Panc1 (cell line): ENCODE measurements at regions not wholly inside any gene's neighbourhood (a gene's known extent, or its start where the extent isn't known, plus 50 kb on each side); places are given as distances from the start of the nearest gene placed in this dataset.

Experiments used
- ATAC-seq: fragments of 200-7000 bp; cut with Tn5 transposase; 2 replicates; pipeline ENCODE4 v1.9.1; 2020; ENCODE audit warnings: mild to moderate bottlenecking, moderate library complexity
- BruUV-seq: library from RNA; stranded (reverse); fragments of 400-500 nt; replicated peaks from 2 replicates; lab custom pipeline; 2021; lab: Mats Ljungman, UMichigan
- CTCF ChIA-PET: fragments of 300-600 bp; sonication (Branson Sonifier 250); formaldehyde crosslinking; loops from one replicate; lab custom pipeline; 2022; ENCODE audit warnings: antibody characterized with exemption; lab: Charles Lee
- POLR2A ChIA-PET: fragments of 300-600 bp; sonication (Branson Sonifier 250); formaldehyde crosslinking; loops from one replicate; lab custom pipeline; 2022; ENCODE audit warnings: antibody characterized with exemption; lab: Charles Lee
- DNase-seq: peaks from one replicate; pipeline ENCODE4 v3.0.0-alpha.2; 2010; ENCODE audit warnings: low read depth, low spot score
- H3K27ac ChIP-seq: 2 replicates; pipeline ENCODE4 v1.5.1; 2011; ENCODE audit warnings: mild to moderate bottlenecking, low read length, inconsistent platforms
- H3K27me3 ChIP-seq: fragments of 200-500 bp; sonication (Bioruptor generic); 2 replicates; pipeline ENCODE4 v1.6.0; 2014; ENCODE audit warnings: low read length, inconsistent platforms; ENCODE audit not compliant: control insufficient read depth, insufficient read depth
- H3K36me3 ChIP-seq: fragments of 200-500 bp; sonication (Bioruptor generic); 2 replicates; pipeline ENCODE4 v1.5.1; 2014; ENCODE audit warnings: inconsistent platforms, mild to moderate bottlenecking, low read length, moderate library complexity; ENCODE audit not compliant: control insufficient read depth, insufficient read depth
- H3K4me1 ChIP-seq: 2 replicates; pipeline ENCODE4 v1.5.1; 2011; ENCODE audit warnings: inconsistent platforms, mild to moderate bottlenecking, low read length, moderate library complexity; ENCODE audit not compliant: control insufficient read depth, insufficient read depth
- H3K4me3 ChIP-seq, 2 experiments: 2 replicates each; pipeline ENCODE4 v1.5.1; 2011 to 2012; ENCODE audit warnings: low read depth in 2 of 2, low read length in 2 of 2, mild to moderate bottlenecking in 2 of 2, inconsistent platforms in 1 of 2, moderate library complexity in 1 of 2
- H3K9me3 ChIP-seq: fragments of 200-500 bp; sonication (Bioruptor generic); 2 replicates; pipeline ENCODE4 v1.5.1; 2014; ENCODE audit warnings: low read depth, mild to moderate bottlenecking, inconsistent platforms, low read length, moderate library complexity; ENCODE audit not compliant: control insufficient read depth, insufficient read depth
- CTCF ChIP-seq: fragments of 450-650 bp; IDR thresholded peaks from 2 replicates; pipeline ENCODE4 v1.5.1; 2017; ENCODE audit warnings: mild to moderate bottlenecking
- POLR2AphosphoS5 ChIP-seq: IDR thresholded peaks from 2 replicates; pipeline ENCODE4 v1.6.1; 2012; ENCODE audit warnings: mild to moderate bottlenecking, low read depth, low read length, moderate library complexity
- REST ChIP-seq, 2 experiments: IDR thresholded peaks; 2 replicates each; pipeline ENCODE4 v1.6.1; 2011 to 2012; ENCODE audit warnings: low read depth in 2 of 2, control low read depth in 1 of 2, low read length in 1 of 2, mild to moderate bottlenecking in 1 of 2, moderate library complexity in 1 of 2; ENCODE audit not compliant: insufficient read depth in 1 of 2
- SIN3A ChIP-seq: IDR thresholded peaks from 2 replicates; pipeline ENCODE4 v1.6.1; 2012; ENCODE audit warnings: low read depth, mild to moderate bottlenecking, low read length, moderate library complexity, borderline replicate concordance; ENCODE audit not compliant: insufficient read depth
- TCF7L2 ChIP-seq: IDR thresholded peaks from 2 replicates; pipeline ENCODE4 v1.6.1; 2011; ENCODE audit warnings: mild to moderate bottlenecking, low read depth, low read length, inconsistent platforms
- in situ Hi-C: cut with HindIII; loops from 2 replicates; pipeline ENCODE4 v1.10.0; 2016; ENCODE audit warnings: low sequenced_read_pairs, low pct_unique_long_range_greater_than_20kb
- intact Hi-C: fragments of 100-400 bp; cut with micrococcal nuclease; formaldehyde crosslinking; loops from one replicate; pipeline ENCODE4 v1.10.0; 2022; ENCODE audit not compliant: unreplicated experiment

GRCh38 chr13:65453982-65454381 lies 1776.2 kb downstream of the PCDH9 start:
- Histone ChIP-seq H3K4me3 (no peak overlapping the region), H3K36me3 (no peaks in the 10 kb centered on the region), H3K4me1 (no peaks in the 10 kb centered on the region), H3K27ac (no peak overlapping the region), H3K27me3 (no peaks in the 10 kb centered on the region), H3K9me3 (no peaks in the 10 kb centered on the region)
- no TSS peak for BruUV-seq
- intact Hi-C loops: no loop called here
- DNase-seq (no peak), ATAC-seq (no peak)
- in situ Hi-C loops: no loop called here
- ChIA-PET POLR2A (no interaction called here), CTCF (no interaction called here)
- TF ChIP-seq SIN3A (no peak), REST (IDR thresholded peaks at IDR 0.05; ENCODE audit: insufficient read depth in 1 of 2, low read depth in 2 of 2, low read length in 1 of 2) (no peak), POLR2AphosphoS5 (no peak), TCF7L2 (no peak), CTCF (no peak)

- in situ Hi-C loops: no loop called here
- intact Hi-C loops: no loop called here
- no peak for TF ChIP-seq TCF7L2
- no peak for TF ChIP-seq POLR2AphosphoS5
- no peak for TF ChIP-seq SIN3A
- TF ChIP-seq CTCF: no peak
- no peak for TF ChIP-seq REST (IDR thresholded peaks at IDR 0.05; ENCODE audit: insufficient read depth in 1 of 2, low read depth in 2 of 2, low read length in 1 of 2)
- H3K36me3 ChIP-seq: no peaks in the 10 kb centered on the region
- H3K4me3 ChIP-seq: no peak overlapping the region
- no peaks in the 10 kb centered on the region for H3K4me1 ChIP-seq
- no peak overlapping the region for H3K27ac ChIP-seq
- no peak for DNase-seq
- no peak for ATAC-seq
- no TSS peak for BruUV-seq
- ChIA-PET CTCF (no interaction called here), POLR2A (no interaction called here)
- H3K27me3 ChIP-seq: no peaks in the 10 kb centered on the region
- no peaks in the 10 kb centered on the region for H3K9me3 ChIP-seq
Measured at GRCh38 chr13:65445340-65445739, 1784.8 kb downstream of the PCDH9 start.
